Stomach (tissue), 8 donors: ENCODE measurements at regions not wholly inside any gene's neighbourhood (a gene's known extent, or its start where the extent isn't known, plus 50 kb on each side); places are given as distances from the start of the nearest gene placed in this dataset.

ENCODE experiments used
- DNase-seq, 2 donors: peaks; one replicate each; pipeline versions ENCODE4 v3.0.0 to v3.0.0-alpha.2; 2013 to 2019
- H3K27ac ChIP-seq, 5 donors: fragments of 200-600 bp in 4 of 5; sonication (generic) in 4 of 5; one replicate each; pipeline ENCODE4 v1.5.1; 2013 to 2019; ENCODE audit warnings: mild to moderate bottlenecking in 1 of 5, moderate library complexity in 1 of 5
- H3K27me3 ChIP-seq, 3 donors: fragments of 200-600 bp; sonication (generic); one replicate each; pipeline ENCODE4 v1.5.1; 2017 to 2019; ENCODE audit warnings: mixed run types in 1 of 3
- H3K36me3 ChIP-seq, 4 donors: fragments of 200-600 bp; sonication (generic); 1 replicate in 3 of 4; 2 replicates in 1 of 4; pipeline ENCODE4 v1.5.1; 2016 to 2019
- H3K4me1 ChIP-seq, 4 donors: fragments of 200-600 bp; sonication (generic); one replicate each; pipeline ENCODE4 v1.5.1; 2016 to 2019
- H3K4me3 ChIP-seq, 4 donors: fragments of 200-600 bp; sonication (generic) in 3 of 4; one replicate each; pipeline ENCODE4 v1.5.1; 2016 to 2019; ENCODE audit warnings: mild to moderate bottlenecking in 1 of 4
- H3K9me3 ChIP-seq, 4 donors: fragments of 200-600 bp; sonication (generic); one replicate each; pipeline ENCODE4 v1.5.1; 2016 to 2019
- CTCF ChIP-seq, 7 experiments: fragments of 450-650 bp in 4 of 7; fragments of 200-600 bp in 3 of 7; sonication (generic) in 3 of 7; IDR thresholded peaks; one replicate each; pipeline ENCODE4 v1.5.1; 2016 to 2019; ENCODE audit warnings: antibody characterized with exemption in 7 of 7, control low read depth in 2 of 7, mild to moderate bottlenecking in 1 of 7
- EP300 ChIP-seq: sonication (generic); formaldehyde crosslinking; IDR thresholded peaks from one replicate; pipeline ENCODE4 v1.6.1; 2017; ENCODE audit warnings: antibody characterized with exemption
- POLR2A ChIP-seq, 4 donors: fragments of 450-650 bp; IDR thresholded peaks; one replicate each; pipeline ENCODE4 v1.6.1; 2016; ENCODE audit warnings: antibody characterized with exemption in 4 of 4, control low read depth in 2 of 4, mild to moderate bottlenecking in 1 of 4, moderate library complexity in 1 of 4
- POLR2AphosphoS5 ChIP-seq, 3 donors: sonication (generic); formaldehyde crosslinking; IDR thresholded peaks; one replicate each; pipeline ENCODE4 v1.6.1; 2016; ENCODE audit warnings: antibody characterized with exemption in 3 of 3
- WGBS, 5 donors: extraction: QIAGEN DNeasy Blood & Tissue Kit in 3 of 5; methylation state at CpG; one replicate each; pipeline versions ENCODE4 v1.1.5 to v1.1.7; 2013 to 2018; 5-methylcytosine and 5-hydroxymethylcytosine counted together
- intact Hi-C: fragments of 100-400 bp; cut with DNase I; formaldehyde crosslinking; loops from one replicate; pipeline ENCODE4 v1.15.1; 2023; ENCODE audit warnings: low total_unique reads
- donor health status: healthy with polysubstance abuse.
- donor health status: Bipolar disorder and iron deficiency.
- donor health status: healthy.

- TF ChIP-seq CTCF (IDR thresholded peaks at IDR 0.05) (peak in 1 of 7 experiments; percentile 8), POLR2AphosphoS5 (IDR thresholded peaks at IDR 0.05) (no peak)
- intact Hi-C loops: no loop called here
- Histone ChIP-seq H3K4me1 (peaks cover 0 to 8% (median 0%) of the 10 kb centered on the region in 4 donors), H3K36me3 (no peaks in the 10 kb centered on the region), H3K9me3 (no peaks in the 10 kb centered on the region), H3K27ac (no peak overlapping the region), H3K27me3 (no peaks in the 10 kb centered on the region), H3K4me3 (no peak overlapping the region)
- no peak for DNase-seq
- WGBS, 5 donors: 79 to 92% (median 88%) methylated on average over 5 of the region's 5 CpGs
These were observed 192.5 kb downstream of the EDN1 start for GRCh38 chr6:12482386-12483375.

- intact Hi-C loops: no loop called here
- Histone ChIP-seq H3K27me3 (no peaks in the 10 kb centered on the region), H3K4me3 (no peak overlapping the region), H3K4me1 (peaks cover 0 to 8% (median 0%) of the 10 kb centered on the region in 4 donors), H3K36me3 (no peaks in the 10 kb centered on the region), H3K9me3 (no peaks in the 10 kb centered on the region), H3K27ac (peak overlapping the region in 2 of 5 donors; percentile 10 to 22)
- WGBS, 5 donors: 23 to 44% (median 31%) methylated on average over 5 of the region's 5 CpGs
- TF ChIP-seq POLR2AphosphoS5 (IDR thresholded peaks at IDR 0.05): no peak
- no peak for TF ChIP-seq CTCF (IDR thresholded peaks at IDR 0.05)
- no peak for TF ChIP-seq EP300
- TF ChIP-seq POLR2A (IDR thresholded peaks at IDR 0.05): no peak
- peak in 1 of 2 donors; percentile 11 for DNase-seq
These were observed 193.6 kb downstream of the EDN1 start for GRCh38 chr6:12483712-12484111.

- TF ChIP-seq CTCF (IDR thresholded peaks at IDR 0.05) (no peak), POLR2A (IDR thresholded peaks at IDR 0.05) (no peak), POLR2AphosphoS5 (IDR thresholded peaks at IDR 0.05) (no peak), EP300 (no peak)
- H3K9me3 ChIP-seq: no peaks in the 10 kb centered on the region
- H3K4me1 ChIP-seq: peaks cover 0 to 8% (median 0%) of the 10 kb centered on the region in 4 donors
- H3K27ac ChIP-seq: peak overlapping the region in 1 of 5 donors; percentile 22
- no peak overlapping the region for H3K4me3 ChIP-seq
- DNase-seq: no peak
- no peaks in the 10 kb centered on the region for H3K36me3 ChIP-seq
- WGBS, 5 donors: 28 to 43% (median 36%) methylated on average over 3 of the region's 3 CpGs
- intact Hi-C loops: no loop called here
- H3K27me3 ChIP-seq: no peaks in the 10 kb centered on the region
These were observed 194.4 kb downstream of the EDN1 start for GRCh38 chr6:12484519-12484918.

GRCh38 chr6:12485226-12485764, 195.1 kb downstream of the EDN1 start:
- WGBS, 5 donors: 73 to 80% (median 77%) methylated on average over 8 of the region's 8 CpGs

More at GRCh38 chr6:12485226-12485764, 195.1 kb downstream of the EDN1 start:
- DNase-seq: no peak
- no peaks in the 10 kb centered on the region for H3K36me3 ChIP-seq
- TF ChIP-seq EP300 (no peak), POLR2A (IDR thresholded peaks at IDR 0.05) (no peak), POLR2AphosphoS5 (IDR thresholded peaks at IDR 0.05) (no peak), CTCF (IDR thresholded peaks at IDR 0.05) (no peak)
- H3K4me1 ChIP-seq: peaks cover 0 to 8% (median 0%) of the 10 kb centered on the region in 4 donors
- no peaks in the 10 kb centered on the region for H3K9me3 ChIP-seq
- no peak overlapping the region for H3K27ac ChIP-seq
- no peaks in the 10 kb centered on the region for H3K27me3 ChIP-seq
- H3K4me3 ChIP-seq: no peak overlapping the region
- intact Hi-C loops: no loop called here
